HL-60 (cell line): ENCODE measurements at regions not wholly inside any gene's neighbourhood (a gene's known extent, or its start where the extent isn't known, plus 50 kb on each side); places are given as distances from the start of the nearest gene placed in this dataset.

Source experiments
- DNase-seq, 2 experiments: peaks; one replicate each; pipeline ENCODE4 v3.0.0-alpha.2; 2010 to 2020; ENCODE audit warnings: low read depth in 1 of 2, low spot score in 1 of 2
- H3K27ac ChIP-seq: fragments of 250-450 bp; sonication (Bioruptor Pico); replicated peaks from 2 replicates; pipeline ENCODE4 v1.5.1; 2020; ENCODE audit warnings: mild to moderate bottlenecking, moderate library complexity
- H3K27me3 ChIP-seq: fragments of 250-450 bp; sonication (Bioruptor Pico); 2 replicates; pipeline ENCODE4 v1.5.1; 2021; ENCODE audit warnings: mild to moderate bottlenecking, moderate library complexity; ENCODE audit not compliant: insufficient read depth, poor library complexity, severe bottlenecking
- H3K4me3 ChIP-seq: replicated peaks from 2 replicates; pipeline ENCODE4 v1.5.1; 2011; ENCODE audit warnings: mild to moderate bottlenecking, control low read depth, low read length; ENCODE audit not compliant: insufficient read depth
- CTCF ChIP-seq: IDR thresholded peaks from one replicate; pipeline ENCODE4 v1.5.1; 2011; ENCODE audit warnings: low read length, control low read depth, inconsistent platforms; ENCODE audit not compliant: insufficient read depth
- GABPA ChIP-seq: IDR thresholded peaks from 2 replicates; pipeline ENCODE4 v1.6.1; 2012; ENCODE audit warnings: low read depth
- POLR2AphosphoS5 ChIP-seq: IDR thresholded peaks from 2 replicates; pipeline ENCODE4 v1.6.1; 2012; ENCODE audit warnings: low read depth
- SPI1 ChIP-seq: IDR thresholded peaks from 2 replicates; pipeline ENCODE4 v1.6.1; 2012; ENCODE audit warnings: low read depth, mild to moderate bottlenecking, borderline replicate concordance
- TF ChIP-seq, protein P1 (sequence below): IDR thresholded peaks from 2 replicates; pipeline ENCODE4 v1.6.1; 2012; ENCODE audit warnings: low read depth; ENCODE audit not compliant: insufficient replicate concordance

DNA sequence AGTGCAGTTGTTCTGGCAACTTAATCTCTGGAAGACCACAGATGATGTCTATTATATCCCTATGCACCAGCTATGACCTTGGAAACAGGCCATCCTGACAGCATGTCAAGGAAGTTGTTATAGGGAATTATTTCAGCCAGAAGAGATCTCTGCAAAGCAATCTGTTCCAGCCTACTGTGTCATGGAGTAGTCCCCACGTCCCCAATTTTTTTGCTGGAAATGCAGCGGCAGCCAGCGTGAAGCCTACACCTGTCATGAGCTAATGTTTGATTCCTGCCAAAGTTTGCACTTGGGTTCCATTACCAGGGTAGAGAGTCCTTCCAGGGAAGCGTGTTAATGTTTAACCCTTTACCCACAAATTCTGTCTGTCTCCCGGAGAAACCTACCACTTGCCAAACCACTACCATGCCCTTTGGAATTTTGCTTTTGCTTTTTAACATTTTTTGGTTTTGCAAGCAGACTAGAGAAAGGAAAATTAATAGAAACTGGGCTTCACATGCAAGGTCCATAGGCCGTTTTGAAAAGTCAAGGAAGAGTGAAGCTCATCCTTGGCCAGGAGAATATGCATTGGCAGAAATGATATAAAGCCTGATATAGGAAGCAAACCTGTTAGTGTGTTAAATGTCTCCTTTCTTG, 174.9 kb upstream of the SPRY4 start:
- TF ChIP-seq POLR2AphosphoS5 (no peak), GABPA (no peak), SPI1 (no peak), CTCF (no peak)
- TF ChIP-seq, protein P1, sequence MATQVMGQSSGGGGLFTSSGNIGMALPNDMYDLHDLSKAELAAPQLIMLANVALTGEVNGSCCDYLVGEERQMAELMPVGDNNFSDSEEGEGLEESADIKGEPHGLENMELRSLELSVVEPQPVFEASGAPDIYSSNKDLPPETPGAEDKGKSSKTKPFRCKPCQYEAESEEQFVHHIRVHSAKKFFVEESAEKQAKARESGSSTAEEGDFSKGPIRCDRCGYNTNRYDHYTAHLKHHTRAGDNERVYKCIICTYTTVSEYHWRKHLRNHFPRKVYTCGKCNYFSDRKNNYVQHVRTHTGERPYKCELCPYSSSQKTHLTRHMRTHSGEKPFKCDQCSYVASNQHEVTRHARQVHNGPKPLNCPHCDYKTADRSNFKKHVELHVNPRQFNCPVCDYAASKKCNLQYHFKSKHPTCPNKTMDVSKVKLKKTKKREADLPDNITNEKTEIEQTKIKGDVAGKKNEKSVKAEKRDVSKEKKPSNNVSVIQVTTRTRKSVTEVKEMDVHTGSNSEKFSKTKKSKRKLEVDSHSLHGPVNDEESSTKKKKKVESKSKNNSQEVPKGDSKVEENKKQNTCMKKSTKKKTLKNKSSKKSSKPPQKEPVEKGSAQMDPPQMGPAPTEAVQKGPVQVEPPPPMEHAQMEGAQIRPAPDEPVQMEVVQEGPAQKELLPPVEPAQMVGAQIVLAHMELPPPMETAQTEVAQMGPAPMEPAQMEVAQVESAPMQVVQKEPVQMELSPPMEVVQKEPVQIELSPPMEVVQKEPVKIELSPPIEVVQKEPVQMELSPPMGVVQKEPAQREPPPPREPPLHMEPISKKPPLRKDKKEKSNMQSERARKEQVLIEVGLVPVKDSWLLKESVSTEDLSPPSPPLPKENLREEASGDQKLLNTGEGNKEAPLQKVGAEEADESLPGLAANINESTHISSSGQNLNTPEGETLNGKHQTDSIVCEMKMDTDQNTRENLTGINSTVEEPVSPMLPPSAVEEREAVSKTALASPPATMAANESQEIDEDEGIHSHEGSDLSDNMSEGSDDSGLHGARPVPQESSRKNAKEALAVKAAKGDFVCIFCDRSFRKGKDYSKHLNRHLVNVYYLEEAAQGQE: no peak
- no peak overlapping the region for H3K27ac ChIP-seq
- DNase-seq: no peak

GRCh38 chr5:142498298-142498697, 173.5 kb upstream of the SPRY4 start:
- Histone ChIP-seq H3K27me3 (no peaks in the 10 kb centered on the region), H3K4me3 (no peak overlapping the region), H3K27ac (no peak overlapping the region)
- no peak for TF ChIP-seq GABPA
- TF ChIP-seq, protein P1: no peak
- TF ChIP-seq SPI1: no peak
- no peak for TF ChIP-seq CTCF
- no peak for TF ChIP-seq POLR2AphosphoS5
- DNase-seq: no peak

More for the DNA sequence above, 174.9 kb upstream of the SPRY4 start:
- Histone ChIP-seq H3K27me3 (no peaks in the 10 kb centered on the region), H3K4me3 (no peak overlapping the region)

GRCh38 chr5:142495531-142495930, 170.7 kb upstream of the SPRY4 start:
- Histone ChIP-seq H3K27me3 (no peaks in the 10 kb centered on the region), H3K4me3 (no peak overlapping the region), H3K27ac (no peak overlapping the region)
- TF ChIP-seq, protein P1: no peak
- no peak for TF ChIP-seq SPI1
- no peak for TF ChIP-seq POLR2AphosphoS5
- no peak for TF ChIP-seq CTCF
- no peak for TF ChIP-seq GABPA
- DNase-seq: no peak
